AG09309 (cell line): ENCODE measurements at regions not wholly inside any gene's neighbourhood (a gene's known extent, or its start where the extent isn't known, plus 50 kb on each side); places are given as distances from the start of the nearest gene placed in this dataset.
"Not testable (repeated sequence)": the region's sequence is repeated elsewhere in the genome, so short reads cannot be mapped to it uniquely, and the experiment has no call there.

Experiments
- DNase-seq: peaks from one replicate; pipeline ENCODE4 v3.0.0-alpha.2; 2010; ENCODE audit warnings: low read depth
- H3K4me3 ChIP-seq: 2 replicates; pipeline ENCODE4 v1.5.1; 2011; ENCODE audit warnings: mild to moderate bottlenecking, low read depth, low read length, moderate library complexity; ENCODE audit not compliant: control insufficient read depth
- TF ChIP-seq, protein P1 (sequence below): IDR thresholded peaks from 2 replicates; pipeline ENCODE4 v1.5.1; 2011; ENCODE audit warnings: mild to moderate bottlenecking, low read depth, low read length, inconsistent platforms; ENCODE audit not compliant: insufficient read depth, control insufficient read depth; ENCODE audit errors: missing control alignments

GRCh38 chr5:17373814-17374556 lies 124.0 kb upstream of the TAF11L2 start:
- DNase-seq, result no peak

DNA sequence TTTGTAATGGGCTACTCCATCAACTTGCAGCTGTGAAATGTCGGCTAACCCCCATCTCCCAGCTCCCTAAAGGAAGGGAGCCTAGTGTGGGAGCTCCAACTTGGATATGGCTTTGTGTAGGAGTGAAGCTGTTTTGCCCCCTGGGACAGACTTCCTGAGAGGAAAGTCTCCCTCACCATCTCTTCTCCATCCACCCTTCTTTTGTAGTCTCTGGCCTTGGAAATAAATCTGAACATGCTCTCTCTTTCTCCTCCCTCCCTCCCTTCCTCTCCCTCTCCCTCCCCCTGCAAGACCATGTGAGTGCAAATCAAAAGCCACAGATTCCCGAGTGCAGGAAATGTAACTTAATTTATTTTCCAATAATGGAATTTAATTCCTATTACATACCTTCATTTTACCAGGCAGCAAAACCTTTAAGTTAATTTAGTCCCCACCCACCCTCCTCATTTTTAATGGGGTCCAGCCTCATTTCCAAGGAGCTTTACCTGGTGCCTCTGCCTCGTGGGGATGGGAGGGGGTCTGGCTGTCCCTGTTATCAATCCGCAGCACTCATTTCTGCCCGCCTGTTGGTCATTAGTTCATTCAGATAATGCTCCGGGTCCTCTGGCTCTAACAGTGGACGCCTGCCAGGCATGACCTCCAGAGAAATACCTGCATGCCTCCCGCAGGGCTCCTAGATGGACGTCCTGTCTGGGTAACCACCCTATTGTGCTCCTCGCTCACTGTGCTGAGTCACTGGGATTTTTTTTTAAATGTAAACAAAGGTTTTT lies 122.9 kb upstream of the TAF11L2 start:
- no peak overlapping the region for H3K4me3 ChIP-seq
- DNase-seq, result no peak
- TF ChIP-seq, protein P1, sequence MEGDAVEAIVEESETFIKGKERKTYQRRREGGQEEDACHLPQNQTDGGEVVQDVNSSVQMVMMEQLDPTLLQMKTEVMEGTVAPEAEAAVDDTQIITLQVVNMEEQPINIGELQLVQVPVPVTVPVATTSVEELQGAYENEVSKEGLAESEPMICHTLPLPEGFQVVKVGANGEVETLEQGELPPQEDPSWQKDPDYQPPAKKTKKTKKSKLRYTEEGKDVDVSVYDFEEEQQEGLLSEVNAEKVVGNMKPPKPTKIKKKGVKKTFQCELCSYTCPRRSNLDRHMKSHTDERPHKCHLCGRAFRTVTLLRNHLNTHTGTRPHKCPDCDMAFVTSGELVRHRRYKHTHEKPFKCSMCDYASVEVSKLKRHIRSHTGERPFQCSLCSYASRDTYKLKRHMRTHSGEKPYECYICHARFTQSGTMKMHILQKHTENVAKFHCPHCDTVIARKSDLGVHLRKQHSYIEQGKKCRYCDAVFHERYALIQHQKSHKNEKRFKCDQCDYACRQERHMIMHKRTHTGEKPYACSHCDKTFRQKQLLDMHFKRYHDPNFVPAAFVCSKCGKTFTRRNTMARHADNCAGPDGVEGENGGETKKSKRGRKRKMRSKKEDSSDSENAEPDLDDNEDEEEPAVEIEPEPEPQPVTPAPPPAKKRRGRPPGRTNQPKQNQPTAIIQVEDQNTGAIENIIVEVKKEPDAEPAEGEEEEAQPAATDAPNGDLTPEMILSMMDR, result no peak

More at GRCh38 chr5:17373814-17374556, 124.0 kb upstream of the TAF11L2 start:
- TF ChIP-seq, protein P1, result no peak
- H3K4me3 ChIP-seq, result no peak overlapping the region

GRCh38 chr5:17375886-17376285 lies 122.1 kb upstream of the TAF11L2 start:
- DNase-seq, H3K4me3 ChIP-seq: not testable (repeated sequence)

GRCh38 chr5:17378346-17378997 lies 119.6 kb upstream of the TAF11L2 start:
- TF ChIP-seq, protein P1, result no peak
- DNase-seq, result peak; percentile 66
- no peak overlapping the region for H3K4me3 ChIP-seq

DNA sequence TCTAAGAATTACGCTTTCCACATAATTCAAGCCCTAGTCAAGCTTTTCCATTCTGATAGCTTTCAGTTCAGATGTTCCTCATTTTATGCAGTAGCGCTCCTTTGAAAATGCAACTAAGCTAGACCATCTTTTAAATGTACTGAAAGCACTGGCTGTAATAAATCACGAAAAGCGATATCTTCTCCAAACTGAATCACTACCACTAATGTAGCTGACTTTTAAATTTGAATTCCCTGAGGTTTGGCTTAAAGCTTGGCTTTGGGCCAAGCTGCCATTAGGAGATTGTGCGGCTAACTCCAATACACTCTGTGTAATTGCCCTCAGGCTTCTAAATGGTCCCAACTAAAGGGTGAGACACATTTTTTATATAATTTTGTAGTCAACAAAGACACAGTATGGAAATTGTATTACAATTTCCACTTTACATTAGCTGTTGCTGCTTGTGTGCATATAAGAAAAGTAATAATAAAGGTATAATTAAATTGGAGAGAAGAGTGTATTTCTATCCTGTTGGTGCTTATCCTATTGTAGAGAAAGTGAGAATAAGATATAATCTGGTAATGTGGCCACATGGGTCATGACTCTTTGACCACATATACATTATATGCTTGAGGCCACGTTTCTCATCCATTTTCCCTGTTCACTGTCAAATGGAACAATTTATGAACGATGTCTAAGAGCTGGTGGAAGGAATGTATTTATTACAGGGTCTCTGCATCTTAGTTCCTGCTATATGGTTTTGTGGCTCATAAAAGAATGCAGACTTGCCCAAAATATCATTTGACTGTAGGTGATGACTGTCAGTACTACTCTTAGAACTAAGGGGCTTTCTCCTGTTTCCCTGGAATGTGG lies 118.7 kb upstream of the TAF11L2 start:
- H3K4me3 ChIP-seq, result no peak overlapping the region
- DNase-seq, result no peak

GRCh38 chr5:17381932-17382331 lies 116.1 kb upstream of the TAF11L2 start:
- TF ChIP-seq, protein P1, result no peak
- no peak for DNase-seq
- H3K4me3 ChIP-seq, result no peak overlapping the region

More for the DNA sequence above, 118.7 kb upstream of the TAF11L2 start:
- TF ChIP-seq, protein P1, result no peak
